ENCODE measurements at regions not wholly inside any gene's neighbourhood (a gene's known extent, or its start where the extent isn't known, plus 50 kb on each side); places are given as distances from the start of the nearest gene placed in this dataset.

DNA sequence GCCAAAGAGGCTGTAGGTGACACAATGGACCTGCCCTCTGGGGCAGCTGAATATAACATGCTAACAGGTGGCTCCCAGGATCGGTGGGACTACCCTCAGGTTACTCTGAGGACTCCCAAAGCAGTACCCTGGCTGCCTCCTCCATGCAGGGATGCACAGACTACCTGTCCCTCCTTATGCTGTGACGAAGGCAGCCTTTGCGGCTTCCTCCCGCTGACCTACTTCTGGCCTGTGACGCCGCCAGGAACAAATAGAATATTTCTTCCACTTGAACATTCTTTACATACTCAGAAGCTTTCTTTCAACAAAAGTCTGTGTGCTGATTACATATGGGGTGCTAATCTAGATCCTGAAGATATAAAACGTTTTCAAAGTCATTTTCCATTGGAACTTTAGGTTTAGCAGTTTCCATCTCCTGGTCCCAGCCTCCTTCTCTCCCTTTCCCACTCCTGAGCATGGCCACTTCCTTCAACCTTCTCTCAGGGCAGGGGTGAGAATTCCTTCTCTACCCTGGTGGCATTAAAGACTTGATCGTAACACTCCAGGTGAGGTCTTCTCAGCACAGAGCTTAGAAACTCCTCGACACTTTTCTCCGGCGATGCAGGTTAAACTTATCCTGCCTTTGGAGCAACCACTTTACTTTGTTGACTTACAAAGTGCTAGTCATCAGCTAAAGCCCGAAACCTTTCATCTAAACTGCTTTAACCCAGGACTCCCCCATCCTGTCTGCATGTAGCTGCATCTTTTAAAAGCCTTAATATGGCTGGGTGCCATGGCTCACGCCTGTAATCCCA, 58.9 kb upstream of the STK17B start:
- peaks cover 63% of the 10 kb centered on the region for H3K4me1 Mint-ChIP-seq (ENCODE audit: unreplicated experiment)
- no peak overlapping the region for H3K4me3 Mint-ChIP-seq (ENCODE audit: unreplicated experiment)
- TF ChIP-seq, protein P1, sequence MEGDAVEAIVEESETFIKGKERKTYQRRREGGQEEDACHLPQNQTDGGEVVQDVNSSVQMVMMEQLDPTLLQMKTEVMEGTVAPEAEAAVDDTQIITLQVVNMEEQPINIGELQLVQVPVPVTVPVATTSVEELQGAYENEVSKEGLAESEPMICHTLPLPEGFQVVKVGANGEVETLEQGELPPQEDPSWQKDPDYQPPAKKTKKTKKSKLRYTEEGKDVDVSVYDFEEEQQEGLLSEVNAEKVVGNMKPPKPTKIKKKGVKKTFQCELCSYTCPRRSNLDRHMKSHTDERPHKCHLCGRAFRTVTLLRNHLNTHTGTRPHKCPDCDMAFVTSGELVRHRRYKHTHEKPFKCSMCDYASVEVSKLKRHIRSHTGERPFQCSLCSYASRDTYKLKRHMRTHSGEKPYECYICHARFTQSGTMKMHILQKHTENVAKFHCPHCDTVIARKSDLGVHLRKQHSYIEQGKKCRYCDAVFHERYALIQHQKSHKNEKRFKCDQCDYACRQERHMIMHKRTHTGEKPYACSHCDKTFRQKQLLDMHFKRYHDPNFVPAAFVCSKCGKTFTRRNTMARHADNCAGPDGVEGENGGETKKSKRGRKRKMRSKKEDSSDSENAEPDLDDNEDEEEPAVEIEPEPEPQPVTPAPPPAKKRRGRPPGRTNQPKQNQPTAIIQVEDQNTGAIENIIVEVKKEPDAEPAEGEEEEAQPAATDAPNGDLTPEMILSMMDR (IDR thresholded peaks at IDR 0.05), result no peak
- no peaks in the 10 kb centered on the region for H3K27me3 Mint-ChIP-seq (ENCODE audit: unreplicated experiment)
- no peak for DNase-seq (ENCODE audit: extremely low spot score, unreplicated experiment)
- H3K9me3 Mint-ChIP-seq (ENCODE audit: unreplicated experiment), result no peaks in the 10 kb centered on the region
- H3K36me3 Mint-ChIP-seq (ENCODE audit: unreplicated experiment), result no peaks in the 10 kb centered on the region
- no peak overlapping the region for H3K27ac Mint-ChIP-seq (ENCODE audit: unreplicated experiment)

DNA sequence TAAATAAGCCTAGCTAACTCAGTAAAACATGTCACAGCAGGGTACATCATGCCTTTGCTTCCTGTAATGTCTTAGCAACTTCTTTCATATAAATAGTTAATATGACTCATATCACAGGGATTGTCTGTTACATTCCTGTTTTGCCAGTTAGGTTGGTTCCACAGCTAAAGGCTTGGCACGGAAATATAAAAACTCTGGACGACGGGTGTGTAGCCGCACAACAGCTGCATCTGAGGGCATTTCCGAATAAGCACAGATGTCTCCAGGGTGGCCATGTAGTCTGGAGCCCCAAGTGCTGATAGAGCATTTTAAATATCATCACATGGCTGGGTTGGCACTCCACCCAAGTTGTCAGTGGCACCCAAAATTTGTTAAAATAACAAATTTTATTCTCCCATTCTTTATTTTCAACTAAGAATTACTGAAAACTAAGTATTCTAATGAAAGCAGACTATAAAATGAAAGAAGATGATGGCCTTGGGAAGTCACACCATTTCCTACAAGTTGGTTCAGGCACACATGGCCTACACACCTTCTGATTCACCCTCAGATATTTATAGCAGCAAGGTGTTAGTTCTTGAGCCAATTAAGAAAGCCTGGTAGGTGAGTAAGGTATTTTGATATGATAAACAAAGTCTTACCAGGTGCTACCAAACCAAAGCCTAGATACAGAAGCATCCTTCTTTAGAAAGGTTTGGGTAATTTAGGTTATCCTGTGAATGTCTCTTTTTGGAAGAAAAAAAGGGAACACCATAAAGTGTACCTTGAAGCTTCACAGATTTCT, 61.8 kb upstream of the STK17B start:
- Mint-ChIP-seq H3K4me3 (ENCODE audit: unreplicated experiment) (no peak overlapping the region), H3K27me3 (ENCODE audit: unreplicated experiment) (no peaks in the 10 kb centered on the region), H3K9me3 (ENCODE audit: unreplicated experiment) (no peaks in the 10 kb centered on the region), H3K36me3 (ENCODE audit: unreplicated experiment) (peaks cover 9% of the 10 kb centered on the region), H3K27ac (ENCODE audit: unreplicated experiment) (peak overlapping the region; percentile 94), H3K4me1 (ENCODE audit: unreplicated experiment) (peaks cover 39% of the 10 kb centered on the region)
- TF ChIP-seq, protein P1 (IDR thresholded peaks at IDR 0.05), result no peak
- peak; percentile 86 for DNase-seq (ENCODE audit: extremely low spot score, unreplicated experiment)

DNA sequence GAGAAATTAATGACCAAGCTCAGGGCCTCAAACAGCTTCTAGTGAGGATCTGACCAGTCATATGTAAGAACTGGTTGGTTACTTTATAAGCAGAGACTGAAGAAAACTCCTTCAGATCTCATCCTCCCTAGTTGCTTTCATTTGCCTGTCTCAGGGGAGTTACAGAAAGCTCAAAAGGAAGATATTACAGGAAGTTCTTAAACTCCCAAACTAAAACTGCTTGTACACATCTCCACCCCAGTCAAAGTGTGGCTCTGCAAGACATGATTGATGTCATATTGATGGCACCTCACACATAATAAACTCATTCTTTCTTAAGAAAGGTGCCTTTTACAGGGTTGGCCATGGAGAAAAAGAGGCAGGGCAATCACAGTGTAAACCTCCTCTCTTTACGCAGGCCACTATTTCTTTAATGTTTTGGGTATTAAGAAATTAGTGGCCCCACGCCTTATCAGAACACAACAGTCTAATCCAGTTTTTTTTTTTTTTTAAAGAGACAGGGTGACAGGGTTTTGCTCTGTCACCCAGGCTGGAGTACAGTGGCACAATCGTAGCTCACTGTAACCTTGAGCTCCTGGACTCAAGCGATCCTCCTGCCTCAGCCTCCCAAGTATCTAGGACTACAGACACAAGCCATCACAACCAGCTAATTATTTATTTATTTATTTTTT, 62.6 kb upstream of the STK17B start:
- Mint-ChIP-seq H3K36me3 (ENCODE audit: unreplicated experiment) (peaks cover 13% of the 10 kb centered on the region), H3K4me3 (ENCODE audit: unreplicated experiment) (no peak overlapping the region), H3K27me3 (ENCODE audit: unreplicated experiment) (no peaks in the 10 kb centered on the region), H3K4me1 (ENCODE audit: unreplicated experiment) (peaks cover 35% of the 10 kb centered on the region), H3K27ac (ENCODE audit: unreplicated experiment) (peak overlapping the region; percentile 94), H3K9me3 (ENCODE audit: unreplicated experiment) (no peaks in the 10 kb centered on the region)
- DNase-seq (ENCODE audit: extremely low spot score, unreplicated experiment), result no peak
- TF ChIP-seq, protein P1 (IDR thresholded peaks at IDR 0.05), result no peak

DNA sequence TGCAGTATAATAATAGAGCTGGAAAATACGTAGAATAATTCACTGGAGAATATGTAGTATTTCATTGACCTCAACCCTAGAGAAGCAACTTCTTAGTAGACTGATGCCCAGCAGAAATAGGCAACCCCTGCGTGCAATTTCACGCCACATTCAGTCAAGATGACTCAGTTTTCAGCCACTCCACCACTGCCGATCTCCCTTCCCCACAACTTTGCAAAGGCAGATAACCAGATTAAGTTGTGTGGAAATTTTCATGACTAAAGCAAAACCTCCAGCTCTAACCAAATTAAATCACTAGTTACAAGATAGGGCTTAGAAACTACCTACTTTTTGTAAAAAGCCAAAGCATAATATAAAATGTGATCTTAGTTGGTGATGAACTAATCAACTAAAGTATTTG, 63.3 kb upstream of the STK17B start:
- Mint-ChIP-seq H3K36me3 (ENCODE audit: unreplicated experiment) (peaks cover 14% of the 10 kb centered on the region), H3K4me1 (ENCODE audit: unreplicated experiment) (peaks cover 38% of the 10 kb centered on the region), H3K4me3 (ENCODE audit: unreplicated experiment) (no peak overlapping the region), H3K9me3 (ENCODE audit: unreplicated experiment) (no peaks in the 10 kb centered on the region), H3K27ac (ENCODE audit: unreplicated experiment) (peak overlapping the region; percentile 87), H3K27me3 (ENCODE audit: unreplicated experiment) (no peaks in the 10 kb centered on the region)
- no peak for DNase-seq (ENCODE audit: extremely low spot score, unreplicated experiment)
- TF ChIP-seq, protein P1 (IDR thresholded peaks at IDR 0.05), result no peak
